Breast epithelium (tissue), 3 donors: ENCODE measurements at regions not wholly inside any gene's neighbourhood (a gene's known extent, or its start where the extent isn't known, plus 50 kb on each side); places are given as distances from the start of the nearest gene placed in this dataset.

ENCODE experiments used
- CTCF ChIP-seq, 3 donors: fragments of 450-650 bp; IDR thresholded peaks; one replicate each; pipeline ENCODE4 v1.5.1; 2016 to 2017; ENCODE audit warnings: antibody characterized with exemption in 3 of 3, mild to moderate bottlenecking in 3 of 3, moderate library complexity in 3 of 3
- POLR2A ChIP-seq: fragments of 450-650 bp; IDR thresholded peaks from one replicate; pipeline ENCODE4 v1.6.1; 2016; ENCODE audit warnings: antibody characterized with exemption, mild to moderate bottlenecking, moderate library complexity

DNA sequence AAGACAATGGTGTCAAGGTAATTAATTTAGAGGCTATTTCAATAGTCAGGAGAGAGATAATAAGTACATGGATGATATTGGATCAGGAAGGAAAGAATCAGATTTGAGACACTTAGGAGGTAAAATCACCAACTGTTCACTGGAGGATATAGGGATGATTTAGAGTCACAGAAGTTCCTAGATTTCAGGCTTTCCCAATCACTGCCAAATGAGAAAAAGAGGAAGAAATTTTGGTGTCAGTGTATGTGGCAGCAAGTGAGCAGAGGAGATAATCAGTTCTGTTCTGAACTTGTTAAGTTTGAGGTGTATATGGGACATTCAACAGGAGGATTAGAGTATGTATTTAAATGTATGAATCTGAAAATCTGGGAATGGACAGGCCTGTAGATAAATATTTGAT, 640.4 kb downstream of the NR4A2 start:
- TF ChIP-seq CTCF (IDR thresholded peaks at IDR 0.05), result no peak
- TF ChIP-seq POLR2A, result no peak
